ENCODE measurements at regions not wholly inside any gene's neighbourhood (a gene's known extent, or its start where the extent isn't known, plus 50 kb on each side); places are given as distances from the start of the nearest gene placed in this dataset.

DNA sequence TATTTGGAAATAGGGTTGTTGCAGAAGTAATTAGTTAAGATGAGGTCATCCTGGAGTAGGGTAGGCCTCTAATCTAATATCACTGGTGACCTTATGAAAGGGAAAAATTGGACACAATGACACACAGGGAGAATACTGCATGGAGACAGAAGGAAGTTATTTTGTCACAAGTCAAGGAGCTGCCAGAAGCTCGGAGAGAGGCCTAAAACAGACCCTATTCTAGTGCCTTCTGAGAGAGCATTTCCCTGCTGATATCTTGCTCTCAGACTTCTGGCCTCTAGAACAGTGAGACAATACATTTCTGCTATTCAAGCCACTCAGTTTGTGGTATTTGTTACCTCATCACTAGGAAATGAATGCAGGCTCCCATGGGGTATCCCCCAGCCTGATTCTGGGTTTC lies 332.9 kb downstream of the CSNK1G3 start (continued):
- no peak for TF ChIP-seq TAF1 (IDR thresholded peaks at IDR 0.05; ENCODE audit: control insufficient read depth, extremely low read depth, insufficient read depth, low read length, severe bottlenecking)
- TF ChIP-seq ERF (CRISPR knock-in tag; IDR thresholded peaks at IDR 0.05) = no peak
- TF ChIP-seq HMG20B (CRISPR knock-in tag; IDR thresholded peaks at IDR 0.05) = no peak

- Histone ChIP-seq H3K9me3 (replicated peaks; ENCODE audit: control insufficient read depth, insufficient read depth, low read depth, low read length) (0 out of 2 replicates have a peak, but pooled peaks cover 1% of the 10 kb centered on the region), H3K9me1 (ENCODE audit: control insufficient read depth, insufficient read depth, low read length) (no peaks in the 10 kb centered on the region), H2AFZ (ENCODE audit: low read depth, low read length) (no peak overlapping the region), H3K36me3 (ENCODE audit: control insufficient read depth, insufficient read depth, low read length) (no peaks in the 10 kb centered on the region), H3K4me2 (ENCODE audit: insufficient read depth, low read length) (no peak overlapping the region), H3K27me3 (ENCODE audit: control insufficient read depth in 2 of 2, insufficient read depth in 2 of 2, low read length in 2 of 2) (no peaks in the 10 kb centered on the region), H3K9ac (ENCODE audit: insufficient read depth in 1 of 2, low read depth in 2 of 2, low read length in 2 of 2) (no peak overlapping the region), H3K4me3 (no peak overlapping the region), H3K27ac (ENCODE audit: extremely low read depth, low read depth, low read length) (no peak overlapping the region), H4K20me1 (replicated peaks; ENCODE audit: control insufficient read depth, insufficient read depth, low read length) (no peaks in the 10 kb centered on the region), H3K4me1 (replicated peaks in 1 of 2; ENCODE audit: control insufficient read depth in 2 of 2, insufficient read depth in 2 of 2, low read length in 2 of 2) (no peaks in the 10 kb centered on the region), H3K79me2 (ENCODE audit: control insufficient read depth, insufficient read depth, low read length) (no peaks in the 10 kb centered on the region)
- no peak for ATAC-seq
- in situ Hi-C loops (cut with MboI) = no loop called here
- WGBS (ENCODE audit: insufficient coverage, low coverage, missing lambda C conversion rate) = 0% methylated on average over 4 of the region's 4 CpGs
- CTCF ChIA-PET (ENCODE audit: low intra/inter-chr PET ratio) = no interaction called here
- POLR2A ChIA-PET = interaction anchor here (1.0 kb wide), 1 partner anchor 75 kb away, joined by 3 read pairs; no protein-coding TSS in a partner anchor
- intact Hi-C loops (cut with micrococcal nuclease) = no loop called here
- no peak for DNase-seq (ENCODE audit: extremely low read depth in 1 of 4, low spot score in 3 of 4)
- no TSS peak for BruUV-seq (replicated peaks)
- no peak for TF ChIP-seq DNMT1 (IDR thresholded peaks at IDR 0.05)
- FAIRE-seq = no peak
Observed at GRCh38 chr5:123835421-123835820, 323.4 kb downstream of the CSNK1G3 start.

DNA sequence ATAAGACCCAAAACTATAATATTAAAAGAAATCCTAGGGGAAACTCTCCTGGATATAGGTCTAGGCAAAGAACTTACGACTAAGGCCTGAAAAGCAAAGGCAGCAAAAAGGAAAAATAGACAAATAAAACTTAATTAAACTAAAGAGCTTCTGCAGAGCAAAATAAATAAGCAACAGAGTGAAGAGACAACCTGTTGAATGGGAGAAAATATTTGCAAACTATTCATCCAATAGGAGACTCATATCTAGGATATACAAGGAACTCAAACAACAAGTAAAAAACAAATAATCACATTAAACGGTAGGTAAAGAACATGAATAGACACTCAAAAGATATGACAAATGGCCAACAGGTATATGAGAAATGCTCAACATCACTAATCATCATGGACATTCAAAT lies 318.6 kb downstream of the CSNK1G3 start:
- Histone ChIP-seq H3K9me3 (replicated peaks; ENCODE audit: control insufficient read depth, insufficient read depth, low read depth, low read length) (no peaks in the 10 kb centered on the region), H3K4me3 (no peak overlapping the region), H2AFZ (ENCODE audit: low read depth, low read length) (no peak overlapping the region), H3K4me1 (replicated peaks in 1 of 2; ENCODE audit: control insufficient read depth in 2 of 2, insufficient read depth in 2 of 2, low read length in 2 of 2) (no peaks in the 10 kb centered on the region), H3K4me2 (ENCODE audit: insufficient read depth, low read length) (no peak overlapping the region), H3K27me3 (ENCODE audit: control insufficient read depth in 2 of 2, insufficient read depth in 2 of 2, low read length in 2 of 2) (no peaks in the 10 kb centered on the region), H3K9me1 (ENCODE audit: control insufficient read depth, insufficient read depth, low read length) (no peaks in the 10 kb centered on the region), H4K20me1 (replicated peaks; ENCODE audit: control insufficient read depth, insufficient read depth, low read length) (no peaks in the 10 kb centered on the region), H3K9ac (ENCODE audit: insufficient read depth in 1 of 2, low read depth in 2 of 2, low read length in 2 of 2) (no peak overlapping the region), H3K27ac (ENCODE audit: extremely low read depth, low read depth, low read length) (no peak overlapping the region), H3K36me3 (ENCODE audit: control insufficient read depth, insufficient read depth, low read length) (no peaks in the 10 kb centered on the region), H3K79me2 (ENCODE audit: control insufficient read depth, insufficient read depth, low read length) (no peaks in the 10 kb centered on the region)
- intact Hi-C loops (cut with micrococcal nuclease) (no loop called here), in situ Hi-C loops (cut with MboI) (no loop called here)
- no peak for FAIRE-seq
- DNase-seq (ENCODE audit: extremely low read depth in 1 of 4, low spot score in 3 of 4) = no peak
- POLR2A ChIA-PET = no interaction called here
- ATAC-seq = no peak
- CTCF ChIA-PET (ENCODE audit: low intra/inter-chr PET ratio) = no interaction called here
- WGBS (ENCODE audit: insufficient coverage, low coverage, missing lambda C conversion rate) = 0% methylated on average over 2 of the region's 2 CpGs
- TF ChIP-seq ZNF561 (CRISPR knock-in tag; conservative IDR thresholded peaks at IDR 0.05) (no peak), EP400 (IDR thresholded peaks at IDR 0.05) (no peak), HMG20B (CRISPR knock-in tag; IDR thresholded peaks at IDR 0.05) (no peak), HNRNPH1 (optimal IDR thresholded peaks at IDR 0.05; ENCODE audit: low read depth, low read length) (no peak), ARHGAP35 (IDR thresholded peaks at IDR 0.05; ENCODE audit: partially characterized antibody) (no peak), ARNT (IDR thresholded peaks at IDR 0.05) (no peak)
- TF ChIP-seq, protein P1, sequence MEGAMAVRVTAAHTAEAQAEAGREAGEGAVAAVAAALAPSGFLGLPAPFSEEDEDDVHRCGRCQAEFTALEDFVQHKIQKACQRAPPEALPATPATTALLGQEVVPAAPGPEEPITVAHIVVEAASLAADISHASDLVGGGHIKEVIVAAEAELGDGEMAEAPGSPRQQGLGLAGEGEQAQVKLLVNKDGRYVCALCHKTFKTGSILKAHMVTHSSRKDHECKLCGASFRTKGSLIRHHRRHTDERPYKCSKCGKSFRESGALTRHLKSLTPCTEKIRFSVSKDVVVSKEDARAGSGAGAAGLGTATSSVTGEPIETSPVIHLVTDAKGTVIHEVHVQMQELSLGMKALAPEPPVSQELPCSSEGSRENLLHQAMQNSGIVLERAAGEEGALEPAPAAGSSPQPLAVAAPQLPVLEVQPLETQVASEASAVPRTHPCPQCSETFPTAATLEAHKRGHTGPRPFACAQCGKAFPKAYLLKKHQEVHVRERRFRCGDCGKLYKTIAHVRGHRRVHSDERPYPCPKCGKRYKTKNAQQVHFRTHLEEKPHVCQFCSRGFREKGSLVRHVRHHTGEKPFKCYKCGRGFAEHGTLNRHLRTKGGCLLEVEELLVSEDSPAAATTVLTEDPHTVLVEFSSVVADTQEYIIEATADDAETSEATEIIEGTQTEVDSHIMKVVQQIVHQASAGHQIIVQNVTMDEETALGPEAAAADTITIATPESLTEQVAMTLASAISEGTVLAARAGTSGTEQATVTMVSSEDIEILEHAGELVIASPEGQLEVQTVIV (CRISPR knock-in tag; IDR thresholded peaks at IDR 0.05; ENCODE audit: borderline replicate concordance) = no peak
- TF ChIP-seq, protein P2, sequence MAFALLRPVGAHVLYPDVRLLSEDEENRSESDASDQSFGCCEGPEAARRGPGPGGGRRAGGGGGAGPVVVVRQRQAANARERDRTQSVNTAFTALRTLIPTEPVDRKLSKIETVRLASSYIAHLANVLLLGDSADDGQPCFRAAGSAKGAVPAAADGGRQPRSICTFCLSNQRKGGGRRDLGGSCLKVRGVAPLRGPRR (CRISPR knock-in tag; IDR thresholded peaks at IDR 0.05) = no peak
- BruUV-seq (replicated peaks) = no TSS peak

Measured in K562 (cell line).